GM23338 (cell line): ENCODE measurements at regions not wholly inside any gene's neighbourhood (a gene's known extent, or its start where the extent isn't known, plus 50 kb on each side); places are given as distances from the start of the nearest gene placed in this dataset.
"Not testable (repeated sequence)": the region's sequence is repeated elsewhere in the genome, so short reads cannot be mapped to it uniquely, and the experiment has no call there.

Experiments
- CTCF ChIP-seq, 2 experiments: fragments of 200-600 bp in 1 of 2; sonication (generic) in 1 of 2; conservative IDR thresholded peaks; 2 replicates each; pipeline versions ENCODE4 v1.5.1 to v1.6.1; 2016 to 2017; ENCODE audit warnings: antibody characterized with exemption in 2 of 2, low read depth in 2 of 2, mild to moderate bottlenecking in 2 of 2, moderate library complexity in 1 of 2
- EZH2 ChIP-seq: fragments of 200-600 bp; sonication (generic); IDR thresholded peaks from one replicate; pipeline ENCODE4 v1.8.0; 2017; ENCODE audit warnings: antibody characterized with exemption, mild to moderate bottlenecking, low read depth; ENCODE audit not compliant: unreplicated experiment
- EZH2phosphoT487 ChIP-seq: fragments of 200-600 bp; sonication (generic); IDR thresholded peaks from one replicate; pipeline ENCODE4 v1.8.1; 2018; ENCODE audit warnings: antibody characterized with exemption; ENCODE audit not compliant: unreplicated experiment
- REST ChIP-seq: IDR thresholded peaks from one replicate; pipeline ENCODE4 v1.6.1; 2018; ENCODE audit warnings: antibody characterized with exemption; ENCODE audit not compliant: unreplicated experiment

GRCh38 chr5:40195574-40195973 lies 484.1 kb upstream of the PTGER4 start:
- not testable (repeated sequence) for TF ChIP-seq CTCF (conservative IDR thresholded peaks at IDR 0.05; ENCODE audit: low read depth in 2 of 2); EZH2; REST; EZH2phosphoT487
